SK-N-SH (cell line): ENCODE measurements at regions not wholly inside any gene's neighbourhood (a gene's known extent, or its start where the extent isn't known, plus 50 kb on each side); places are given as distances from the start of the nearest gene placed in this dataset.

Source experiments
- CTCF ChIA-PET: fragments of 300-600, 350-600 bp; formaldehyde crosslinking; extraction: SDS; loops from one replicate; lab custom pipeline; 2021; lab: Yijun Ruan, JAX
- POLR2A ChIA-PET: fragments of 350-600 bp; sonication (Branson Sonifier 250); formaldehyde crosslinking; extraction: SDS; loops from one replicate; lab custom pipeline; 2020; ENCODE audit warnings: antibody characterized with exemption, inconsistent platforms; lab: Yijun Ruan, JAX
- DNase-seq: peaks from one replicate; pipeline ENCODE4 v3.0.0; 2012
- H2AFZ ChIP-seq: fragments of 200-600 bp; sonication (generic); 2 replicates; pipeline ENCODE4 v1.8.1; 2016; ENCODE audit warnings: antibody characterized with exemption, mild to moderate bottlenecking, low read depth
- H3F3A ChIP-seq: fragments of 200-600 bp; sonication (generic); replicated peaks from 2 replicates; pipeline ENCODE3; 2016; ENCODE audit warnings: antibody characterized with exemption, mild to moderate bottlenecking; ENCODE audit not compliant: insufficient read depth
- H3K27ac ChIP-seq, 2 experiments: fragments of 200-500 bp in 1 of 2; fragments of 200-600 bp in 1 of 2; sonication (Bioruptor generic) in 1 of 2; sonication (generic), shearing (Covaris generic) in 1 of 2; 2 replicates each; pipeline versions ENCODE4 v1.5.1 to v1.6.1; 2014 to 2016; ENCODE audit warnings: low read depth in 2 of 2, inconsistent platforms in 1 of 2, low read length in 1 of 2, mild to moderate bottlenecking in 1 of 2, mixed read lengths in 1 of 2
- H3K27me3 ChIP-seq: fragments of 200-600 bp; sonication (generic), shearing (Covaris generic); 2 replicates; pipeline ENCODE4 v1.6.1; 2016; ENCODE audit warnings: mixed run types; ENCODE audit not compliant: insufficient read depth
- H3K36me3 ChIP-seq, 2 experiments: fragments of 200-500 bp in 1 of 2; fragments of 200-600 bp in 1 of 2; sonication (Bioruptor generic) in 1 of 2; sonication (generic) in 1 of 2; replicated peaks in 1 of 2; 2 replicates each; pipeline versions ENCODE3 to v1.5.1; 2014 to 2016; ENCODE audit warnings: low read length in 1 of 2, mild to moderate bottlenecking in 1 of 2; ENCODE audit not compliant: insufficient read depth in 2 of 2, control insufficient read depth in 1 of 2
- H3K4me1 ChIP-seq, 2 experiments: fragments of 200-500 bp in 1 of 2; fragments of 200-600 bp in 1 of 2; sonication (Bioruptor generic) in 1 of 2; sonication (generic), shearing (Covaris generic) in 1 of 2; 2 replicates each; pipeline versions ENCODE4 v1.5.1 to v1.6.1; 2014 to 2016; ENCODE audit warnings: low read depth in 1 of 2, low read length in 1 of 2, mixed run types in 1 of 2; ENCODE audit not compliant: insufficient read depth in 2 of 2, control insufficient read depth in 1 of 2
- H3K4me2 ChIP-seq: fragments of 200-600 bp; sonication (generic), shearing (Covaris generic); 2 replicates; pipeline ENCODE4 v1.6.1; 2017; ENCODE audit warnings: mixed run types
- H3K4me3 ChIP-seq, 2 experiments: fragments of 200-500 bp in 1 of 2; fragments of 200-600 bp in 1 of 2; sonication (Bioruptor generic) in 1 of 2; sonication (generic), shearing (Covaris generic) in 1 of 2; 2 replicates each; pipeline versions ENCODE4 v1.5.1 to v1.8.1; 2014 to 2016; ENCODE audit warnings: low read depth in 2 of 2, inconsistent platforms in 1 of 2, low read length in 1 of 2, mild to moderate bottlenecking in 1 of 2, mixed read lengths in 1 of 2, moderate library complexity in 1 of 2
- H3K79me2 ChIP-seq: fragments of 200-600 bp; sonication (generic); 2 replicates; pipeline ENCODE4 v1.8.1; 2017; ENCODE audit warnings: mild to moderate bottlenecking; ENCODE audit not compliant: insufficient read depth
- H3K9ac ChIP-seq: fragments of 200-600 bp; sonication (generic); 2 replicates; pipeline ENCODE4 v1.6.1; 2017; ENCODE audit warnings: mixed run types
- H3K9me2 ChIP-seq: fragments of 200-600 bp; sonication (generic); 2 replicates; pipeline ENCODE4 v1.6.1; 2017; ENCODE audit warnings: mixed run types
- H3K9me3 ChIP-seq: fragments of 200-600 bp; sonication (generic); 2 replicates; pipeline ENCODE4 v1.6.1; 2017; ENCODE audit warnings: mixed run types, mild to moderate bottlenecking, moderate library complexity
- H4K20me1 ChIP-seq: fragments of 200-600 bp; sonication (generic); 2 replicates; pipeline ENCODE4 v1.6.1; 2017; ENCODE audit warnings: mild to moderate bottlenecking, mixed run types; ENCODE audit not compliant: insufficient read depth
- CHD2 ChIP-seq: fragments of 150-350 bp; IDR thresholded peaks from 2 replicates; pipeline ENCODE4 v1.6.1; 2018; ENCODE audit warnings: low read length; ENCODE audit not compliant: partially characterized antibody
- CTCF ChIP-seq: fragments of 200-600 bp; sonication (generic); IDR thresholded peaks from 2 replicates; pipeline ENCODE4 v1.6.1; 2017; ENCODE audit warnings: antibody characterized with exemption, mild to moderate bottlenecking, moderate library complexity
- ELF1 ChIP-seq: IDR thresholded peaks from 2 replicates; pipeline ENCODE4 v1.4.0; 2012
- EP300 ChIP-seq, 2 experiments: IDR thresholded peaks; 2 replicates each; pipeline versions ENCODE4 v1.4.0 to v1.6.1; 2012; ENCODE audit warnings: borderline replicate concordance in 1 of 2, low read depth in 1 of 2, low read length in 1 of 2
- FOSL2 ChIP-seq: IDR thresholded peaks from 2 replicates; pipeline ENCODE4 v1.4.0; 2012; ENCODE audit warnings: low read depth, mild to moderate bottlenecking, moderate library complexity, borderline replicate concordance
- FOXM1 ChIP-seq: IDR thresholded peaks from 2 replicates; pipeline ENCODE4 v1.4.0; 2012; ENCODE audit warnings: low read depth, mild to moderate bottlenecking
- IRF3 ChIP-seq: fragments of 150-350 bp; IDR thresholded peaks from 2 replicates; pipeline ENCODE4 v1.6.1; 2016; ENCODE audit warnings: mild to moderate bottlenecking, low read depth, low read length
- JUND ChIP-seq: IDR thresholded peaks from 2 replicates; pipeline ENCODE4 v1.4.0; 2012
- MAX ChIP-seq: IDR thresholded peaks from 2 replicates; pipeline ENCODE4 v1.4.0; 2012; ENCODE audit warnings: low read depth
- MEF2A ChIP-seq: IDR thresholded peaks from 2 replicates; pipeline ENCODE4 v1.4.0; 2012; ENCODE audit warnings: low read depth, borderline replicate concordance
- NFIC ChIP-seq: IDR thresholded peaks from 2 replicates; pipeline ENCODE4 v1.4.0; 2012; ENCODE audit warnings: borderline replicate concordance
- NRF1 ChIP-seq: IDR thresholded peaks from 2 replicates; pipeline ENCODE4 v1.6.1; 2012; ENCODE audit warnings: low read depth, mild to moderate bottlenecking, low read length
- RCOR1 ChIP-seq: fragments of 150-350 bp; IDR thresholded peaks from 2 replicates; pipeline ENCODE4 v1.6.1; 2017; ENCODE audit warnings: antibody characterized with exemption, low read length
- REST ChIP-seq: IDR thresholded peaks from 2 replicates; pipeline ENCODE4 v1.6.1; 2012; ENCODE audit warnings: mild to moderate bottlenecking, low read depth, low read length, moderate library complexity
- SIN3A ChIP-seq: IDR thresholded peaks from 2 replicates; pipeline ENCODE4 v1.6.1; 2012; ENCODE audit warnings: low read depth, mild to moderate bottlenecking, low read length, moderate library complexity, borderline replicate concordance
- TCF12 ChIP-seq: IDR thresholded peaks from 2 replicates; pipeline ENCODE4 v1.4.0; 2012
- TEAD4 ChIP-seq: IDR thresholded peaks from 2 replicates; pipeline ENCODE4 v1.4.0; 2012; ENCODE audit warnings: mild to moderate bottlenecking, borderline replicate concordance; ENCODE audit not compliant: insufficient read depth
- USF1 ChIP-seq: IDR thresholded peaks from 2 replicates; pipeline ENCODE4 v1.4.0; 2012; ENCODE audit warnings: low read depth, borderline replicate concordance
- USF2 ChIP-seq: fragments of 150-350 bp; IDR thresholded peaks from 2 replicates; pipeline ENCODE4 v1.6.1; 2017; ENCODE audit warnings: antibody characterized with exemption, low read length, low read depth, borderline replicate concordance
- YY1 ChIP-seq: IDR thresholded peaks from 2 replicates; pipeline ENCODE4 v1.4.0; 2012; ENCODE audit warnings: low read depth, mild to moderate bottlenecking
- WGBS: methylation state at CpG from one replicate; pipeline ENCODE4 v1.1.6; 2017; ENCODE audit warnings: low lambda C conversion rate; 5-methylcytosine and 5-hydroxymethylcytosine counted together

- no peaks in the 10 kb centered on the region for H4K20me1 ChIP-seq
- no peak overlapping the region for H3K9ac ChIP-seq
- no peak for TF ChIP-seq IRF3
- no peak for TF ChIP-seq RCOR1
- TF ChIP-seq, all 33 proteins: peak for 0
- Histone ChIP-seq H3K27ac (no peak overlapping the region), H3K79me2 (no peaks in the 10 kb centered on the region), H2AFZ (no peak overlapping the region), H3K9me3 (no peaks in the 10 kb centered on the region), H3K36me3 (no peaks in the 10 kb centered on the region), H3K9me2 (no peaks in the 10 kb centered on the region), H3K4me1 (no peaks in the 10 kb centered on the region; a peak in 1 of 4 replicates), H3K4me3 (no peak overlapping the region), H3F3A (no peaks in the 10 kb centered on the region), H3K27me3 (no peaks in the 10 kb centered on the region), H3K4me2 (no peak overlapping the region)
- 41% methylated on average over 9 of the region's 9 CpGs for WGBS
- DNase-seq: no peak
- CTCF ChIA-PET: interaction anchor here (0.7 kb wide), 1 partner anchor 533 kb away, joined by 3 read pairs; no protein-coding TSS in a partner anchor
- POLR2A ChIA-PET: no interaction called here
These were observed 1286.6 kb downstream of the FSTL5 start for GRCh38 chr4:160877087-160877790.

GRCh38 chr4:160880180-160880579 is 1283.6 kb downstream of the FSTL5 start:
- H3K9ac ChIP-seq: no peak overlapping the region
- WGBS: 45% methylated on average over 5 of the region's 5 CpGs
- no peaks in the 10 kb centered on the region for H3K9me2 ChIP-seq
- H3K79me2 ChIP-seq: no peaks in the 10 kb centered on the region
- H3K9me3 ChIP-seq: no peaks in the 10 kb centered on the region
- POLR2A ChIA-PET: no interaction called here
- H3K4me3 ChIP-seq: no peak overlapping the region
- H3K27ac ChIP-seq: no peak overlapping the region
- H4K20me1 ChIP-seq: no peaks in the 10 kb centered on the region
- no peak overlapping the region for H2AFZ ChIP-seq
- CTCF ChIA-PET: no interaction called here
- no peaks in the 10 kb centered on the region for H3K4me1 ChIP-seq
- no peak overlapping the region for H3K4me2 ChIP-seq
- no peaks in the 10 kb centered on the region for H3K27me3 ChIP-seq
- no peaks in the 10 kb centered on the region for H3K36me3 ChIP-seq
- no peaks in the 10 kb centered on the region for H3F3A ChIP-seq
- no peak for DNase-seq
- no peak for TF ChIP-seq MEF2A
- TF ChIP-seq ELF1: no peak
- no peak for TF ChIP-seq TEAD4
- no peak for TF ChIP-seq NFIC
- TF ChIP-seq SIN3A: no peak
- no peak for TF ChIP-seq MAX
- TF ChIP-seq CTCF: no peak
- no peak for TF ChIP-seq REST
- TF ChIP-seq FOSL2: no peak
- TF ChIP-seq FOXM1: no peak
- no peak for TF ChIP-seq USF2
- TF ChIP-seq TCF12: no peak
- TF ChIP-seq RCOR1: no peak
- TF ChIP-seq NRF1: no peak
- no peak for TF ChIP-seq USF1
- no peak for TF ChIP-seq EP300 (IDR thresholded peaks at IDR 0.05; ENCODE audit: borderline replicate concordance in 1 of 2, low read depth in 1 of 2, low read length in 1 of 2)
- no peak for TF ChIP-seq CHD2
- TF ChIP-seq YY1: no peak
- TF ChIP-seq JUND: no peak
